ENCODE measurements at regions not wholly inside any gene's neighbourhood (a gene's known extent, or its start where the extent isn't known, plus 50 kb on each side); places are given as distances from the start of the nearest gene placed in this dataset.

DNA sequence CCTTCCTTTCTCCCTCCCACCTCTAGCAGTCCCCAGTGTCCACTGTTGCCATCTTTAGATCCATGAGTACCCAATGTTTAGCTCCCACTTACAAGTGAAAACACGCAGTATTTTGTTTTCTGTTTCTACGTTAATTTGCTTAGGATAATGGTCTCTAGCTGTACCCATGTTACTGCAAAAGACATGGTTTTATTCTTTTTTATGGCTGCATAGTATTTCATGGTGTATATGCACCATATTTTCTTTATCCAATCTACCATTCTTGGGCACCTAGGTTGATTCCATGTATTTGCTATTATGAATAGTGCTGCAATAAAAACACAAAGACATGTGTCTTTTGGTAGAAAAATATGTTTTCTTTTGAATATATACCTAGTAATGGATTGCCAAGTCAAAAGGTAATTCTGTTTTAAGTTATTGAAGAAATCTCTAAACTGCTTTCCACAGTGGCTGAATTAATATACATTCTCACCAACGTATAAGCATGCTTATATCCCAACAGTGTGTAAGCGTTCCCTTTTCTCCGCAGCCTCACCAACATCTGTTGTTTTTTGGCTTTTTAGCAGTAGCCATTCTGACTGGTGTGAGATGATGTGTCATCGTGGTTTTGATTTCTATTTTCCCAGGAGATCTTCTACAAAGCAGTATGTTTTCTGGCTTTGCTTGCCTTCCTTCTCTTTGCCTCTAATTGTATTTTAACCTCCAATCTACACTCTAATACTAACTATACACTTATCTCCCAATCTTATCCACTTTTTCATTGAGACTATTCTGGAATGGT, 179.5 kb upstream of the PHF14 start:
- TF ChIP-seq TAF1 (IDR thresholded peaks at IDR 0.05; ENCODE audit: borderline replicate concordance, insufficient read depth, low read length): no peak
- TF ChIP-seq POLR2AphosphoS5 (IDR thresholded peaks at IDR 0.05; ENCODE audit: low read depth, low read length): no peak
- TF ChIP-seq SIN3A (IDR thresholded peaks at IDR 0.05; ENCODE audit: borderline replicate concordance, insufficient read depth, low read length): no peak
- TF ChIP-seq, protein P1, sequence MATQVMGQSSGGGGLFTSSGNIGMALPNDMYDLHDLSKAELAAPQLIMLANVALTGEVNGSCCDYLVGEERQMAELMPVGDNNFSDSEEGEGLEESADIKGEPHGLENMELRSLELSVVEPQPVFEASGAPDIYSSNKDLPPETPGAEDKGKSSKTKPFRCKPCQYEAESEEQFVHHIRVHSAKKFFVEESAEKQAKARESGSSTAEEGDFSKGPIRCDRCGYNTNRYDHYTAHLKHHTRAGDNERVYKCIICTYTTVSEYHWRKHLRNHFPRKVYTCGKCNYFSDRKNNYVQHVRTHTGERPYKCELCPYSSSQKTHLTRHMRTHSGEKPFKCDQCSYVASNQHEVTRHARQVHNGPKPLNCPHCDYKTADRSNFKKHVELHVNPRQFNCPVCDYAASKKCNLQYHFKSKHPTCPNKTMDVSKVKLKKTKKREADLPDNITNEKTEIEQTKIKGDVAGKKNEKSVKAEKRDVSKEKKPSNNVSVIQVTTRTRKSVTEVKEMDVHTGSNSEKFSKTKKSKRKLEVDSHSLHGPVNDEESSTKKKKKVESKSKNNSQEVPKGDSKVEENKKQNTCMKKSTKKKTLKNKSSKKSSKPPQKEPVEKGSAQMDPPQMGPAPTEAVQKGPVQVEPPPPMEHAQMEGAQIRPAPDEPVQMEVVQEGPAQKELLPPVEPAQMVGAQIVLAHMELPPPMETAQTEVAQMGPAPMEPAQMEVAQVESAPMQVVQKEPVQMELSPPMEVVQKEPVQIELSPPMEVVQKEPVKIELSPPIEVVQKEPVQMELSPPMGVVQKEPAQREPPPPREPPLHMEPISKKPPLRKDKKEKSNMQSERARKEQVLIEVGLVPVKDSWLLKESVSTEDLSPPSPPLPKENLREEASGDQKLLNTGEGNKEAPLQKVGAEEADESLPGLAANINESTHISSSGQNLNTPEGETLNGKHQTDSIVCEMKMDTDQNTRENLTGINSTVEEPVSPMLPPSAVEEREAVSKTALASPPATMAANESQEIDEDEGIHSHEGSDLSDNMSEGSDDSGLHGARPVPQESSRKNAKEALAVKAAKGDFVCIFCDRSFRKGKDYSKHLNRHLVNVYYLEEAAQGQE (IDR thresholded peaks at IDR 0.05; ENCODE audit: insufficient read depth in 1 of 2, low read depth in 2 of 2, low read length in 2 of 2): no peak

Measured in PFSK-1 (cell line).